A673 (cell line): ENCODE measurements at regions not wholly inside any gene's neighbourhood (a gene's known extent, or its start where the extent isn't known, plus 50 kb on each side); places are given as distances from the start of the nearest gene placed in this dataset.

ENCODE experiments used
- CTCF ChIP-seq: fragments of 300-800, 200-600 bp; sonication (generic); conservative IDR thresholded peaks from 2 replicates; pipeline ENCODE4 v1.5.1; 2017; ENCODE audit warnings: low read depth, mild to moderate bottlenecking, antibody characterized with exemption, low read length, moderate library complexity, mixed read lengths
- EZH2 ChIP-seq: fragments of 200-600 bp; sonication (generic); IDR thresholded peaks from 2 replicates; pipeline ENCODE4 v1.6.1; 2017; ENCODE audit warnings: borderline replicate concordance, low read depth, mild to moderate bottlenecking, mixed read lengths, antibody characterized with exemption, low read length; ENCODE audit not compliant: poor library complexity, severe bottlenecking

- no peak for TF ChIP-seq CTCF
- TF ChIP-seq EZH2 = no peak
Measured at GRCh38 chr11:119807841-119808240, 78.8 kb upstream of the NECTIN1 start.
